ENCODE measurements at regions not wholly inside any gene's neighbourhood (a gene's known extent, or its start where the extent isn't known, plus 50 kb on each side); places are given as distances from the start of the nearest gene placed in this dataset.
A peak's percentile ranks its signal among the peaks of the same experiment; 100 is the strongest.

- no peak for DNase-seq (ENCODE audit: low spot score)
These were observed 80.4 kb downstream of the EDNRB start for GRCh38 chr13:77838271-77838670.

- DNase-seq (ENCODE audit: low spot score), result no peak
These were observed 82.2 kb downstream of the EDNRB start for GRCh38 chr13:77836423-77836822.

GRCh38 chr13:77833331-77833863 is 85.2 kb downstream of the EDNRB start:
- peak; percentile 8 for DNase-seq (ENCODE audit: low spot score)

GRCh38 chr13:77832339-77833100 is 86.1 kb downstream of the EDNRB start:
- no peak for DNase-seq (ENCODE audit: low spot score)

GRCh38 chr13:77831866-77832265 is 86.8 kb downstream of the EDNRB start:
- no peak for DNase-seq (ENCODE audit: low spot score)

GRCh38 chr13:77829963-77830362 is 88.7 kb downstream of the EDNRB start:
- no peak for DNase-seq (ENCODE audit: low spot score)

GRCh38 chr13:77828799-77829198 is 89.8 kb downstream of the EDNRB start:
- no peak for DNase-seq (ENCODE audit: low spot score)

- DNase-seq (ENCODE audit: low spot score), result no peak
These were observed 91.3 kb downstream of the EDNRB start for GRCh38 chr13:77827332-77827731.

GRCh38 chr13:77820431-77821149 is 98.0 kb downstream of the EDNRB start:
- DNase-seq (ENCODE audit: low spot score), result no peak

- DNase-seq (ENCODE audit: low spot score), result no peak
These were observed 101.1 kb downstream of the EDNRB start for GRCh38 chr13:77817521-77817920.

- no peak for DNase-seq (ENCODE audit: low spot score)
These were observed 103.3 kb downstream of the EDNRB start for GRCh38 chr13:77815330-77815729.

All from GM03348 (cell line).